IMR-90 (cell line): ENCODE measurements at regions not wholly inside any gene's neighbourhood (a gene's known extent, or its start where the extent isn't known, plus 50 kb on each side); places are given as distances from the start of the nearest gene placed in this dataset.

Source experiments
- ATAC-seq: fragments of 200-7000 bp; cut with Tn5 transposase; 2 replicates; pipeline ENCODE4 v1.9.1; 2020; ENCODE audit warnings: low read depth, mild to moderate bottlenecking, moderate library complexity
- BruUV-seq: library from RNA; stranded (reverse); fragments of 400-500 nt; replicated peaks from 2 replicates; lab custom pipeline; 2021; lab: Mats Ljungman, UMichigan
- CTCF ChIA-PET: fragments of 300-600 bp; formaldehyde crosslinking; extraction: SDS; loops from one replicate; lab custom pipeline; 2021; ENCODE audit warnings: antibody characterized with exemption; lab: Yijun Ruan, JAX
- POLR2A ChIA-PET: fragments of 300-600 bp; sonication (Branson Sonifier 250); formaldehyde crosslinking; loops from one replicate; lab custom pipeline; 2022; ENCODE audit warnings: antibody characterized with exemption; ENCODE audit not compliant: unreplicated experiment; lab: Charles Lee
- DNase-seq: peaks from one replicate; pipeline ENCODE4 v3.0.0; 2013
- H2AFZ ChIP-seq: replicated peaks from 2 replicates; pipeline ENCODE3; 2013; ENCODE audit warnings: low read length, mild to moderate bottlenecking; ENCODE audit not compliant: poor library complexity
- H2AK5ac ChIP-seq: 2 replicates; pipeline ENCODE4 v1.6.1; 2013; ENCODE audit warnings: low read depth, low read length, inconsistent platforms
- H2AK9ac ChIP-seq: replicated peaks from 2 replicates; pipeline ENCODE3; 2013; ENCODE audit warnings: mild to moderate bottlenecking, low read depth, low read length, moderate library complexity; ENCODE audit not compliant: poor library complexity
- H2BK120ac ChIP-seq: 2 replicates; pipeline ENCODE4 v1.6.1; 2013; ENCODE audit warnings: low read depth, low read length, inconsistent platforms
- H2BK15ac ChIP-seq: 3 replicates; pipeline ENCODE4 v1.6.1; 2013; ENCODE audit warnings: low read depth, low read length, inconsistent platforms
- H2BK20ac ChIP-seq: 2 replicates; pipeline ENCODE4 v1.6.1; 2013; ENCODE audit warnings: low read depth, mild to moderate bottlenecking, inconsistent platforms, low read length, moderate library complexity
- H2BK5ac ChIP-seq: 2 replicates; pipeline ENCODE4 v1.6.1; 2013; ENCODE audit warnings: mild to moderate bottlenecking, low read depth, low read length, inconsistent platforms; ENCODE audit not compliant: poor library complexity, severe bottlenecking
- H3K14ac ChIP-seq: replicated peaks from 2 replicates; pipeline ENCODE4 v1.6.1; 2013; ENCODE audit warnings: low read depth, low read length, inconsistent platforms
- H3K18ac ChIP-seq: 2 replicates; pipeline ENCODE4 v1.6.1; 2013; ENCODE audit warnings: low read depth, low read length, control low read depth
- H3K23ac ChIP-seq: 2 replicates; pipeline ENCODE4 v1.6.1; 2013; ENCODE audit warnings: low read depth, low read length, inconsistent platforms
- H3K27ac ChIP-seq: 2 replicates; pipeline ENCODE4 v1.5.1; 2013; ENCODE audit warnings: mild to moderate bottlenecking, control low read depth, low read length; ENCODE audit not compliant: insufficient read depth
- H3K27me3 ChIP-seq: 2 replicates; pipeline ENCODE4 v1.6.1; 2013; ENCODE audit warnings: low read length; ENCODE audit not compliant: control insufficient read depth, insufficient read depth
- H3K36me3 ChIP-seq: 2 replicates; pipeline ENCODE4 v1.6.1; 2013; ENCODE audit warnings: low read length, mixed read lengths; ENCODE audit not compliant: control insufficient read depth, insufficient read depth
- H3K4ac ChIP-seq: 2 replicates; pipeline ENCODE4 v1.6.1; 2013; ENCODE audit warnings: low read depth, low read length, inconsistent platforms
- H3K4me1 ChIP-seq: 2 replicates; pipeline ENCODE4 v1.6.1; 2013; ENCODE audit warnings: low read length, mixed read lengths; ENCODE audit not compliant: control insufficient read depth, insufficient read depth
- H3K4me2 ChIP-seq: 2 replicates; pipeline ENCODE4 v1.6.1; 2013; ENCODE audit warnings: low read depth, mild to moderate bottlenecking, control low read depth, low read length, moderate library complexity
- H3K4me3 ChIP-seq: 2 replicates; pipeline ENCODE4 v1.5.1; 2013; ENCODE audit warnings: low read depth, mild to moderate bottlenecking, control low read depth, low read length, moderate library complexity; ENCODE audit not compliant: insufficient read depth
- H3K56ac ChIP-seq: 2 replicates; pipeline ENCODE4 v1.6.1; 2013; ENCODE audit warnings: low read length, inconsistent platforms; ENCODE audit not compliant: insufficient read depth; ENCODE audit errors: extremely low read depth
- H3K79me1 ChIP-seq, 2 experiments: 2 replicates each; pipeline ENCODE4 v1.6.1; 2013; ENCODE audit warnings: low read length in 2 of 2, inconsistent platforms in 1 of 2, low read depth in 1 of 2
- H3K9ac ChIP-seq: 2 replicates; pipeline ENCODE4 v1.6.1; 2013; ENCODE audit warnings: low read depth, low read length, control low read depth
- H3K9me1 ChIP-seq: 2 replicates; pipeline ENCODE4 v1.6.1; 2013; ENCODE audit warnings: low read length, inconsistent platforms; ENCODE audit not compliant: insufficient read depth
- H3K9me3 ChIP-seq: 2 replicates; pipeline ENCODE4 v1.6.1; 2013; ENCODE audit warnings: low read length; ENCODE audit not compliant: control insufficient read depth, insufficient read depth
- H4K20me1 ChIP-seq: 2 replicates; pipeline ENCODE4 v1.6.1; 2013; ENCODE audit warnings: low read length, inconsistent platforms; ENCODE audit not compliant: insufficient read depth
- H4K5ac ChIP-seq: 2 replicates; pipeline ENCODE4 v1.6.1; 2013; ENCODE audit warnings: mild to moderate bottlenecking, low read depth, low read length, control low read depth
- H4K8ac ChIP-seq, 2 experiments: 2 replicates each; pipeline ENCODE4 v1.6.1; 2013; ENCODE audit warnings: low read depth in 2 of 2, low read length in 2 of 2, control low read depth in 1 of 2, inconsistent platforms in 1 of 2
- H4K91ac ChIP-seq: 2 replicates; pipeline ENCODE4 v1.6.1; 2013; ENCODE audit warnings: low read depth, low read length, inconsistent platforms; ENCODE audit not compliant: insufficient read depth
- BHLHE40 ChIP-seq: fragments of 150-350 bp; IDR thresholded peaks from 2 replicates; pipeline ENCODE4 v1.6.1; 2016; ENCODE audit warnings: mild to moderate bottlenecking, low read depth, low read length
- CEBPB ChIP-seq: IDR thresholded peaks from 2 replicates; pipeline ENCODE4 v1.6.1; 2012; ENCODE audit warnings: low read depth, low read length, improper control_type of control experiment
- CHD1 ChIP-seq: IDR thresholded peaks from 2 replicates; pipeline ENCODE4 v1.6.1; 2012; ENCODE audit warnings: low read depth, low read length, improper control_type of control experiment
- FOS ChIP-seq: fragments of 150-350 bp; IDR thresholded peaks from 2 replicates; pipeline ENCODE4 v1.6.1; 2016; ENCODE audit warnings: low read depth, low read length
- MAFK ChIP-seq: IDR thresholded peaks from 2 replicates; pipeline ENCODE4 v1.6.1; 2012; ENCODE audit warnings: low read depth, low read length, improper control_type of control experiment
- MAZ ChIP-seq: IDR thresholded peaks from 2 replicates; pipeline ENCODE4 v1.6.1; 2012; ENCODE audit warnings: low read depth, mild to moderate bottlenecking, low read length, improper control_type of control experiment, moderate library complexity, borderline replicate concordance
- MXI1 ChIP-seq: IDR thresholded peaks from 2 replicates; pipeline ENCODE4 v1.6.1; 2012; ENCODE audit warnings: low read depth, mild to moderate bottlenecking, low read length, moderate library complexity, borderline replicate concordance
- NFE2L2 ChIP-seq: fragments of 150-350 bp; IDR thresholded peaks from 2 replicates; pipeline ENCODE4 v1.6.1; 2016; ENCODE audit warnings: low read depth, mild to moderate bottlenecking, low read length
- POLR2A ChIP-seq: IDR thresholded peaks from 2 replicates; pipeline ENCODE4 v1.6.1; 2012; ENCODE audit warnings: mild to moderate bottlenecking, low read depth, low read length
- RAD21 ChIP-seq: IDR thresholded peaks from 2 replicates; pipeline ENCODE4 v1.6.1; 2012; ENCODE audit warnings: low read length, improper control_type of control experiment
- RCOR1 ChIP-seq: IDR thresholded peaks from 2 replicates; pipeline ENCODE4 v1.6.1; 2012; ENCODE audit warnings: mild to moderate bottlenecking, low read length, improper control_type of control experiment; ENCODE audit not compliant: insufficient replicate concordance
- RFX5 ChIP-seq: IDR thresholded peaks from 2 replicates; pipeline ENCODE4 v1.8.0; 2012; ENCODE audit warnings: low read depth, mild to moderate bottlenecking, low read length, moderate library complexity
- SMC3 ChIP-seq: fragments of 150-350 bp; IDR thresholded peaks from 2 replicates; pipeline ENCODE4 v1.6.1; 2016; ENCODE audit warnings: low read depth, mild to moderate bottlenecking, antibody characterized with exemption, low read length, moderate library complexity
- WGBS, 2 experiments: methylation state at CpG; one replicate each; pipeline versions ENCODE4 v1.1.5 to v1.1.7; 2013; ENCODE audit warnings: missing lambda C conversion rate in 2 of 2; ENCODE audit not compliant: insufficient read length in 1 of 2; ENCODE audit errors: extremely low coverage in 2 of 2; 5-methylcytosine and 5-hydroxymethylcytosine counted together
- dilution Hi-C: fragments of 300-500 bp; cut with HindIII; formaldehyde crosslinking; loops from one replicate; pipeline ENCODE4 v1.14.3; 2018; ENCODE audit warnings: low sequenced_read_pairs; ENCODE audit not compliant: unreplicated experiment
- in situ Hi-C: fragments of 300-500 bp; cut with MboI; formaldehyde crosslinking; loops from 3 replicates; pipeline ENCODE4 v1.14.3; 2019; ENCODE audit warnings: low sequenced_read_pairs, inconsistent platforms, mixed read lengths
- intact Hi-C: fragments of 100-400 bp; cut with micrococcal nuclease; formaldehyde crosslinking; loops from 2 replicates; pipeline ENCODE4 v1.10.0; 2022
- TF ChIP-seq, protein P1 (sequence below): conservative IDR thresholded peaks from 2 replicates; pipeline ENCODE4 v1.5.1; 2012; ENCODE audit warnings: mild to moderate bottlenecking, low read depth, low read length, improper control_type of control experiment
- TF ChIP-seq, protein P2 (sequence below): fragments of 150-350 bp; IDR thresholded peaks from 2 replicates; pipeline ENCODE4 v1.6.1; 2016; ENCODE audit warnings: low read depth, mild to moderate bottlenecking, low read length, moderate library complexity, borderline replicate concordance
- TF ChIP-seq, protein P3 (sequence below): fragments of 150-350 bp; IDR thresholded peaks from 2 replicates; pipeline ENCODE4 v1.6.1; 2017; ENCODE audit warnings: mild to moderate bottlenecking, antibody characterized with exemption, low read length, low read depth

DNA sequence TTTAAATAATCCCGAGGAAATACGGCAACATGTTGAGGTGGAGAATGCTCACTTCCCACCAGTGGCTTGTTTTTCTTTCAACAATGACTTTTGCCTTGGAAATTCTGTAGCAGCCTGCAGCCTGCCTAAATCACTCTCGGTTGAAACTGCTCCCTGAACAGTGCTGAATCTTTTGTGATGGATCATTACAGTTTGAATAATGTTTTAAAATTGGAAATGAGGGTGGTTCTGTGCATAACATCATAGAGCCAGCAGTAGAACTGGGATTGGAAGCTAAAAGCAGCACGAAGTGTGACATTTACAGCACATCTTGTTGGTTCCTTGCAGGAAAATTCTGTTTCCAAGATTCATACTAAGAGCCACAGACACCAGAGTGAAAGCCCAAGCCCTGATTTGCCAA lies 74.1 kb upstream of the GPR12 start:
- Histone ChIP-seq H3K4ac (no peak overlapping the region), H3K4me1 (no peaks in the 10 kb centered on the region), H3K14ac (no peak overlapping the region), H4K91ac (no peak overlapping the region), H3K27me3 (peaks cover 3% of the 10 kb centered on the region; the same call in 1 of the 2 replicates), H4K8ac (no peak overlapping the region), H3K23ac (no peak overlapping the region), H3K18ac (no peak overlapping the region), H4K20me1 (no peaks in the 10 kb centered on the region), H3K27ac (no peak overlapping the region), H4K5ac (no peak overlapping the region), H3K9me3 (no peaks in the 10 kb centered on the region), H2BK20ac (no peak overlapping the region), H3K4me2 (no peak overlapping the region), H3K36me3 (no peaks in the 10 kb centered on the region), H2BK15ac (no peak overlapping the region), H3K56ac (no peak overlapping the region), H3K79me1 (no peaks in the 10 kb centered on the region), H3K9me1 (no peaks in the 10 kb centered on the region), H2AK9ac (no peak overlapping the region), H2AK5ac (no peak overlapping the region), H2BK5ac (no peak overlapping the region), H2AFZ (no peak overlapping the region), H2BK120ac (no peak overlapping the region), H3K9ac (no peak overlapping the region), H3K4me3 (no peak overlapping the region)
- in situ Hi-C loops = no loop called here
- CTCF ChIA-PET = interaction anchor here (1.0 kb wide), 1 partner anchor 136 kb away, joined by 3 read pairs; no protein-coding TSS in a partner anchor
- WGBS, 2 experiments = no CpG with 5 or more reads among the region's 4 CpGs
- TF ChIP-seq MAFK = no peak
- TF ChIP-seq SMC3 = no peak
- TF ChIP-seq CHD1 = no peak
- TF ChIP-seq BHLHE40 = no peak
- TF ChIP-seq, protein P1, sequence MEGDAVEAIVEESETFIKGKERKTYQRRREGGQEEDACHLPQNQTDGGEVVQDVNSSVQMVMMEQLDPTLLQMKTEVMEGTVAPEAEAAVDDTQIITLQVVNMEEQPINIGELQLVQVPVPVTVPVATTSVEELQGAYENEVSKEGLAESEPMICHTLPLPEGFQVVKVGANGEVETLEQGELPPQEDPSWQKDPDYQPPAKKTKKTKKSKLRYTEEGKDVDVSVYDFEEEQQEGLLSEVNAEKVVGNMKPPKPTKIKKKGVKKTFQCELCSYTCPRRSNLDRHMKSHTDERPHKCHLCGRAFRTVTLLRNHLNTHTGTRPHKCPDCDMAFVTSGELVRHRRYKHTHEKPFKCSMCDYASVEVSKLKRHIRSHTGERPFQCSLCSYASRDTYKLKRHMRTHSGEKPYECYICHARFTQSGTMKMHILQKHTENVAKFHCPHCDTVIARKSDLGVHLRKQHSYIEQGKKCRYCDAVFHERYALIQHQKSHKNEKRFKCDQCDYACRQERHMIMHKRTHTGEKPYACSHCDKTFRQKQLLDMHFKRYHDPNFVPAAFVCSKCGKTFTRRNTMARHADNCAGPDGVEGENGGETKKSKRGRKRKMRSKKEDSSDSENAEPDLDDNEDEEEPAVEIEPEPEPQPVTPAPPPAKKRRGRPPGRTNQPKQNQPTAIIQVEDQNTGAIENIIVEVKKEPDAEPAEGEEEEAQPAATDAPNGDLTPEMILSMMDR = no peak
- TF ChIP-seq MAZ = no peak
- no peak for TF ChIP-seq RFX5
- TF ChIP-seq CEBPB = no peak
- TF ChIP-seq, protein P2, sequence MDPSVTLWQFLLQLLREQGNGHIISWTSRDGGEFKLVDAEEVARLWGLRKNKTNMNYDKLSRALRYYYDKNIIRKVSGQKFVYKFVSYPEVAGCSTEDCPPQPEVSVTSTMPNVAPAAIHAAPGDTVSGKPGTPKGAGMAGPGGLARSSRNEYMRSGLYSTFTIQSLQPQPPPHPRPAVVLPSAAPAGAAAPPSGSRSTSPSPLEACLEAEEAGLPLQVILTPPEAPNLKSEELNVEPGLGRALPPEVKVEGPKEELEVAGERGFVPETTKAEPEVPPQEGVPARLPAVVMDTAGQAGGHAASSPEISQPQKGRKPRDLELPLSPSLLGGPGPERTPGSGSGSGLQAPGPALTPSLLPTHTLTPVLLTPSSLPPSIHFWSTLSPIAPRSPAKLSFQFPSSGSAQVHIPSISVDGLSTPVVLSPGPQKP = no peak
- no peak for TF ChIP-seq RAD21
- TF ChIP-seq FOS = no peak
- TF ChIP-seq RCOR1 = no peak
- no peak for TF ChIP-seq NFE2L2
- TF ChIP-seq, protein P3, sequence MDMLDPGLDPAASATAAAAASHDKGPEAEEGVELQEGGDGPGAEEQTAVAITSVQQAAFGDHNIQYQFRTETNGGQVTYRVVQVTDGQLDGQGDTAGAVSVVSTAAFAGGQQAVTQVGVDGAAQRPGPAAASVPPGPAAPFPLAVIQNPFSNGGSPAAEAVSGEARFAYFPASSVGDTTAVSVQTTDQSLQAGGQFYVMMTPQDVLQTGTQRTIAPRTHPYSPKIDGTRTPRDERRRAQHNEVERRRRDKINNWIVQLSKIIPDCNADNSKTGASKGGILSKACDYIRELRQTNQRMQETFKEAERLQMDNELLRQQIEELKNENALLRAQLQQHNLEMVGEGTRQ = no peak
- no peak for TF ChIP-seq MXI1
- no peak for TF ChIP-seq POLR2A
- no TSS peak for BruUV-seq
- intact Hi-C loops = no loop called here
- POLR2A ChIA-PET = no interaction called here
- DNase-seq = no peak
- dilution Hi-C loops = no loop called here
- ATAC-seq = no peak
